ENCODE measurements at regions not wholly inside any gene's neighbourhood (a gene's known extent, or its start where the extent isn't known, plus 50 kb on each side); places are given as distances from the start of the nearest gene placed in this dataset.

DNA sequence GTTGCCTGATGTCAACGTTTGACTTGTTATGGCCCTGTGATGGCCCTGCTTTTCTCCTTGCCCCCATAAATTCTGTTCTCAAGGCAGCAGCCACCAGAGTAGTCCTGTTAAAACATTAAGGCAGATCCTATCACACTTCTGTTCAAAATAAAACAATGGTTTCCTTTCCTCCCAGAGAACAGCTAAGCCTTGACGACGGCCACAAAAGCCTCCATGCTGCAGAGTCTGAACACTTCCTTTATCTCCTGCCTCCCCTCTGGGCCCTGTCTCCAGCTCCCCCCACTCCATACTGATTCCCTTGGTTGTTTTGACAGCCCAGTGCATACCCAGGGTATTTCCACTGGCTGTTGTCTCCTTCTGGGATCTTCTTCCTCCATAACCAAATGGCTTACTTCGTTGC is 618.1 kb downstream of the MED13L start:
- no peak for DNase-seq (ENCODE audit: extremely low spot score)
- TF ChIP-seq FOXA1 (IDR thresholded peaks at IDR 0.05) (no peak), CTBP1 (IDR thresholded peaks at IDR 0.05; ENCODE audit: borderline replicate concordance) (no peak), LEF1 (IDR thresholded peaks at IDR 0.05; ENCODE audit: borderline replicate concordance) (no peak), PKNOX1 (IDR thresholded peaks at IDR 0.05) (no peak), L3MBTL2 (conservative IDR thresholded peaks at IDR 0.05) (no peak), ELF4 (IDR thresholded peaks at IDR 0.05) (no peak), FOXM1 (IDR thresholded peaks at IDR 0.05; ENCODE audit: borderline replicate concordance) (no peak), SP1 (IDR thresholded peaks at IDR 0.05) (no peak), ZNF384 (IDR thresholded peaks at IDR 0.05) (no peak), FOXK2 (IDR thresholded peaks at IDR 0.05) (no peak), TARDBP (IDR thresholded peaks at IDR 0.05) (no peak), NFRKB (IDR thresholded peaks at IDR 0.05) (no peak), HDGF (IDR thresholded peaks at IDR 0.05; ENCODE audit: borderline replicate concordance) (no peak)
- ChIA-PET POLR2A (no interaction called here), CTCF (no interaction called here)

DNA sequence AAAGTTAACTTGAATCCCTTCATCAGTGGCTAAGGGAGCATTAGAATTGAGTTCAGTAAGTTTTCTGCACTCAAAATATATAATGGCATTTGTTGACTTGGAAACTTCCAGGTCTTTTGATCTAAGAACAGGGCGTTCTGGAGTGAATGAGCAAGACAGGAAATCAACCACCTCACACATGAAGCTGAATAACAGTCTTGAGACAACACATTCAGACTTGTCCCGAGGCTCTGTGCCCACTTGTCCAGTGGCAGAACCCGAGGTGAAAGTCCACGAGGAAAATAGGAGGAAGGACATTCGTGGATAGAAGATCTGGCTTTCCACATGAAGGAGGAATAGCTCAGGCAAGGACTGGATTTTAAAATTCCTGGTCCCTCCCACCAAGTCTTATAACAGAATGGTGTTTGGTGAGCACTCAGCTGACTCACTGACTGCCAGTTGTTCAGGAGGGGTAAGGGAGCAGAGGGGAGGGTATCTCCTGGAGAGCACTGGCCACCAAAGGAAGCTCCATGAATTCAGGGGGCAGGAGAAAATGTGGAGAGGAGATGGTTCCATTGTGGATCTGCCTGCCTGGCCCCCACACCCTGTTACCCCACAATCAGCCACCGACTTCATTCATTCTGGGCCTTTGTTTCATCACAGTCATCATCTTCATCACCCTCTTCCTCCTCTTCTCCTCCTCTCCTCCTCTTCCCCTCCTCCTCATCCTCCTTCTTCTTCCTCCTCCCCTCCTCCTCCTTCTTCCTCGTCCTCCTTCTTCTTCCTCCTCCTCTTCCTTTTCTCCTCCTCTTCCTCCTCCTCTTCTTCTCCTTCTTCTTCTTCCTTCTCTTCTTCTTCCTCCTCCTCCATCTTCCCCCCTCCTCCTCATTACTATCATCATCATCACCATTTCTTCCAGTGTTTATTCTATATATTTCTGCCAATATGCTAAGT is 620.1 kb downstream of the MED13L start:
- CTCF ChIA-PET: no interaction called here
- POLR2A ChIA-PET: interaction anchor here (1.2 kb wide), 1 partner anchor 10 kb away, joined by 3 read pairs; no protein-coding TSS in a partner anchor

DNA sequence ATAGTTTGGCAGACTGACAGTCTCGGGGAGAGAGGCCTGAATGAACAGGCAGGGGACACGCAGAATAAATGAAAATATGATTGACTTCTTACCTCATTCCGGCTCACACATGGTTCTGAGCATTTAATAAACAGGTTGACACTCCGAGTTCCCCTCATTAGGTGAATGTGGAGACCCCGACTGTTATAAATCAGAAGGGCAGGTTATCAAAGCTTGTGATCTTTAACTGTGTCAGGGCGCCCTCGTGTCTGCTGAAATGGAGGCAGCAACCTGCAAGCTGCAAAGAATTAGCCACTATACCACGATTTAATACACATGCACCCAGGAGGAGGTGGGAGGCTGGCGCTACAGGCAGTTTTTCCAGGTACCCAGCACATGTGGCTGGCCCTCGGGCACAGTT is 627.5 kb downstream of the MED13L start:
- no peak for TF ChIP-seq TARDBP (IDR thresholded peaks at IDR 0.05)
- no peak for TF ChIP-seq HDGF (IDR thresholded peaks at IDR 0.05; ENCODE audit: borderline replicate concordance)
- TF ChIP-seq NFRKB (IDR thresholded peaks at IDR 0.05): no peak
- DNase-seq (ENCODE audit: extremely low spot score): no peak
- ChIA-PET POLR2A (no interaction called here), CTCF (no interaction called here)

More for the DNA sequence above, 620.1 kb downstream of the MED13L start:
- TF ChIP-seq ELF4 (IDR thresholded peaks at IDR 0.05) (no peak), L3MBTL2 (conservative IDR thresholded peaks at IDR 0.05) (no peak), FOXM1 (IDR thresholded peaks at IDR 0.05; ENCODE audit: borderline replicate concordance) (no peak), ZNF384 (IDR thresholded peaks at IDR 0.05) (no peak), PKNOX1 (IDR thresholded peaks at IDR 0.05) (no peak), CTBP1 (IDR thresholded peaks at IDR 0.05; ENCODE audit: borderline replicate concordance) (no peak), FOXA1 (IDR thresholded peaks at IDR 0.05) (no peak), TARDBP (IDR thresholded peaks at IDR 0.05) (no peak), SP1 (IDR thresholded peaks at IDR 0.05) (no peak)
- no peak for DNase-seq (ENCODE audit: extremely low spot score)

DNA sequence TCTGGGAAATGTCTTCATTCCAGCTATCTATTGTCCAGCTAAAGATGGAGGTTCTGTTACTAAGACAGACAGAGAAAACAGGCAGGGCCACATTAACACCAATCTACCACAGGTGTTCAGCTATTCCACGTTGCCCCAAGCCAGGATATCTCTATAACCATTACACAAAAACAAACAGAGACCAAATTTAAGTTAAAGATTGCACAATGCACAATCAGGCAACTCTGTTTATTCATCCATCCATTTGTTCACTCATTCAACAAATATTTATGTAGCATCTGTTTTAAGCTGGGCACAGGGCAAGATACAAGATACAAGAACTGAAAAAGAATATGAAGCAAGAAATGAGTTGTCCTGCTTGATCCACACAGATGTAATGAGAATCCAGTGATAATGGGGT is 629.0 kb downstream of the MED13L start:
- DNase-seq (ENCODE audit: extremely low spot score): no peak
- TF ChIP-seq FOXA1 (IDR thresholded peaks at IDR 0.05) (no peak), SUZ12 (IDR thresholded peaks at IDR 0.05) (no peak), ARNT (IDR thresholded peaks at IDR 0.05) (no peak), FOXK2 (IDR thresholded peaks at IDR 0.05) (no peak), FOXM1 (IDR thresholded peaks at IDR 0.05; ENCODE audit: borderline replicate concordance) (no peak), LEF1 (IDR thresholded peaks at IDR 0.05; ENCODE audit: borderline replicate concordance) (no peak), L3MBTL2 (conservative IDR thresholded peaks at IDR 0.05) (no peak)
- ChIA-PET CTCF (no interaction called here), POLR2A (no interaction called here)

DNA sequence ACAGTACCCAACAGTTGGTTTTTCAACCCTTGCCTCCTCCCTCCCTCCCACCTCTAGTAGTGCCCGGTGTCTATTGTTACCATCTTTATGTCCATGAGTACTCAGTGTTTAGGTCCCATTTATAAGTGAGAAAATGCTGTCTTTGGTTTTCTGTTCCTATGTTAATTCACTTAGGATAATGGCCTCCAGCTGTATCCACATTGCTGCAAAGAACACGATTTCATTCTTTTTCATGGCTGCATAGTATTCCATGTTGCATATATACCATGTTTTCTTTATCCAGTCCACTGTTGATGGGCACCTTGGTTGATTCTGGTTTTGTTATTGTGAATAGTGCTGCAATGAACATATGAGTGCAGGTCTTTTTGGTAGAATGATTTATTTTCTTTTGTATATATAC is 631.3 kb downstream of the MED13L start:
- no peak for TF ChIP-seq FOXM1 (IDR thresholded peaks at IDR 0.05; ENCODE audit: borderline replicate concordance)
- no peak for TF ChIP-seq SP1 (IDR thresholded peaks at IDR 0.05)
- TF ChIP-seq HDGF (IDR thresholded peaks at IDR 0.05; ENCODE audit: borderline replicate concordance): no peak
- TF ChIP-seq ARNT (IDR thresholded peaks at IDR 0.05): no peak
- no peak for TF ChIP-seq TARDBP (IDR thresholded peaks at IDR 0.05)
- TF ChIP-seq FOXK2 (IDR thresholded peaks at IDR 0.05): no peak
- TF ChIP-seq CTBP1 (IDR thresholded peaks at IDR 0.05; ENCODE audit: borderline replicate concordance): no peak
- no peak for TF ChIP-seq SUZ12 (IDR thresholded peaks at IDR 0.05)
- TF ChIP-seq NFRKB (IDR thresholded peaks at IDR 0.05): no peak
- no peak for TF ChIP-seq PKNOX1 (IDR thresholded peaks at IDR 0.05)
- no peak for TF ChIP-seq L3MBTL2 (conservative IDR thresholded peaks at IDR 0.05)
- no peak for TF ChIP-seq LEF1 (IDR thresholded peaks at IDR 0.05; ENCODE audit: borderline replicate concordance)
- TF ChIP-seq ZNF384 (IDR thresholded peaks at IDR 0.05): no peak
- TF ChIP-seq BHLHE40 (IDR thresholded peaks at IDR 0.05; ENCODE audit: borderline replicate concordance): no peak
- no peak for TF ChIP-seq FOXA1 (IDR thresholded peaks at IDR 0.05)
- no peak for TF ChIP-seq ELF4 (IDR thresholded peaks at IDR 0.05)
- ChIA-PET POLR2A (no interaction called here), CTCF (no interaction called here)
- no peak for DNase-seq (ENCODE audit: extremely low spot score)

GRCh38 chr12:115640929-115641328 is 636.6 kb downstream of the MED13L start:
- TF ChIP-seq ZNF384 (IDR thresholded peaks at IDR 0.05) (no peak), ARNT (IDR thresholded peaks at IDR 0.05) (no peak), TARDBP (IDR thresholded peaks at IDR 0.05) (no peak)
- DNase-seq (ENCODE audit: extremely low spot score): no peak
- CTCF ChIA-PET: no interaction called here
- POLR2A ChIA-PET: no interaction called here

- CTCF ChIA-PET: no interaction called here
- no peak for DNase-seq (ENCODE audit: extremely low spot score)
- no peak for TF ChIP-seq L3MBTL2 (conservative IDR thresholded peaks at IDR 0.05)
- no peak for TF ChIP-seq FOXK2 (IDR thresholded peaks at IDR 0.05)
- no peak for TF ChIP-seq PKNOX1 (IDR thresholded peaks at IDR 0.05)
- TF ChIP-seq SUZ12 (IDR thresholded peaks at IDR 0.05): no peak
- TF ChIP-seq ARNT (IDR thresholded peaks at IDR 0.05): no peak
- no peak for TF ChIP-seq TARDBP (IDR thresholded peaks at IDR 0.05)
- TF ChIP-seq NFRKB (IDR thresholded peaks at IDR 0.05): no peak
- no peak for TF ChIP-seq BHLHE40 (IDR thresholded peaks at IDR 0.05; ENCODE audit: borderline replicate concordance)
- POLR2A ChIA-PET: no interaction called here
These were observed 637.9 kb downstream of the MED13L start for GRCh38 chr12:115639648-115640012.
